GM12891 (cell line): ENCODE measurements at regions not wholly inside any gene's neighbourhood (a gene's known extent, or its start where the extent isn't known, plus 50 kb on each side); places are given as distances from the start of the nearest gene placed in this dataset.
A peak's percentile ranks its signal among the peaks of the same experiment; 100 is the strongest.
"Not testable (repeated sequence)": the region's sequence is repeated elsewhere in the genome, so short reads cannot be mapped to it uniquely, and the experiment has no call there.

Source experiments
- DNase-seq: peaks from one replicate; pipeline ENCODE4 v3.0.0; 2011; ENCODE audit warnings: low spot score; ENCODE audit not compliant: insufficient read length
- FAIRE-seq: peaks from 2 replicates; lab custom pipeline; 2011; peaks lifted over from hg19 to GRCh38; lab: Jason Lieb, UNC
- PAX5 ChIP-seq: IDR thresholded peaks from 2 replicates; pipeline ENCODE4 v1.6.1; 2011; ENCODE audit warnings: low read length, moderate library complexity, mild to moderate bottlenecking; ENCODE audit not compliant: insufficient read depth, severe bottlenecking
- POLR2A ChIP-seq: IDR thresholded peaks from 2 replicates; pipeline ENCODE4 v1.6.1; 2011; ENCODE audit warnings: low read depth, low read length, control low read depth
- POLR2AphosphoS5 ChIP-seq: IDR thresholded peaks from 2 replicates; pipeline ENCODE4 v1.6.1; 2011; ENCODE audit warnings: low read depth, low read length, control low read depth
- POU2F2 ChIP-seq: IDR thresholded peaks from 2 replicates; pipeline ENCODE4 v1.6.1; 2011; ENCODE audit warnings: low read depth, mild to moderate bottlenecking, control low read depth, low read length, moderate library complexity
- SPI1 ChIP-seq: IDR thresholded peaks from 2 replicates; pipeline ENCODE4 v1.6.1; 2011; ENCODE audit warnings: low read depth, low read length, control low read depth
- TAF1 ChIP-seq: IDR thresholded peaks from 2 replicates; pipeline ENCODE4 v1.6.1; 2011; ENCODE audit warnings: low read depth, low read length, control low read depth

- DNase-seq (no peak), FAIRE-seq (no peak)
- TF ChIP-seq POU2F2 (no peak), SPI1 (no peak), TAF1 (no peak), POLR2AphosphoS5 (no peak)
Measured at GRCh38 chrX:93468075-93468474, 205.3 kb downstream of the NAP1L3 start.

GRCh38 chrX:93466383-93466782 lies 207.0 kb downstream of the NAP1L3 start:
- TF ChIP-seq TAF1 (no peak), SPI1 (no peak), POLR2A (no peak), PAX5 (no peak), POU2F2 (no peak), POLR2AphosphoS5 (no peak)
- DNase-seq (no peak), FAIRE-seq (no peak)

DNA sequence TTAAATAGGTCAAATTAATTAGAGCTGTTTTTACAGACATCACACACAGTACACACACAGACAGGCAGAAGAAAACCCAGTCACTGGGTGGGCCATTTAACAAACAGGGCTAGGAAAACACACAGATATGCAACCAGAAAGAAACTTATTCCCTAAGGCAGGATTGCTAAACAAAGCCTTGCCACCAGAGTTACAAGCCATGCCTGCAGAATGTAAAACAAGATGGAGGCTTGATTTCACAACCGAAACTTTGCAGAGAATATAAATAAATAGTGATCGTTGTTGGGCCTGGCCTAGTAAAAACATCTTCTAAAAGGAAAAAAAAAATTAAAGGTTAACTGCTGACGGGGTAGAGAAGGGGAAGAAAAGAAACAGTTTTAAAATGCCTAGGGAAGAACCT lies 212.3 kb downstream of the NAP1L3 start:
- DNase-seq = no peak
- TF ChIP-seq PAX5 = no peak
- no peak for TF ChIP-seq SPI1
- no peak for TF ChIP-seq POU2F2
- TF ChIP-seq POLR2A = no peak
- TF ChIP-seq TAF1 = no peak
- TF ChIP-seq POLR2AphosphoS5 = no peak
- FAIRE-seq = no peak

- DNase-seq (no peak), FAIRE-seq (no peak)
- TF ChIP-seq POLR2A = no peak
- no peak for TF ChIP-seq POLR2AphosphoS5
- TF ChIP-seq PAX5 = no peak
- no peak for TF ChIP-seq TAF1
- no peak for TF ChIP-seq POU2F2
- TF ChIP-seq SPI1 = no peak
Measured at GRCh38 chrX:93454509-93454908, 218.9 kb downstream of the NAP1L3 start.

DNA sequence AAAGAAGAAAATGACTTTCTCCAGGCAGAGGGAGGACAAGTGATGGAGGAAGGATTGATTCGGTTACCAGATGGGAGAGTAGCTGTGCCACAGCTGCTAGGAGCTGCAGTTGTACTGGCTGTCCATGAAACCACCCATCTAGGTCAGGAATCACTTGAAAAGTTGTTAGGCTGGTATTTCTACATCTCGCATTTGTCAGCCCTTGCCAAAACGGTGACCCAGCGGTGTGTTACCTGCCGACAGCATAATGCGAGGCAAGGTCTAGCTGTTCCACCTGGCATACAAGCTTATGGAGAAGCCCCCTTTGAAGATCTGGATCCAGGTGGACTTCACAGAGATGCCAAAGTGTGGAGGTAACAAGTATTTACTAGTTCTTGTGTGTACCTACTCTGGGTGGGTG lies 238.7 kb downstream of the NAP1L3 start:
- FAIRE-seq, DNase-seq: not testable (repeated sequence)

GRCh38 chrX:93428497-93428896 lies 244.9 kb downstream of the NAP1L3 start:
- DNase-seq (no peak), FAIRE-seq (no peak)
- TF ChIP-seq POLR2AphosphoS5 (no peak), POU2F2 (no peak), POLR2A (no peak), PAX5 (no peak), TAF1 (no peak), SPI1 (no peak)

DNA sequence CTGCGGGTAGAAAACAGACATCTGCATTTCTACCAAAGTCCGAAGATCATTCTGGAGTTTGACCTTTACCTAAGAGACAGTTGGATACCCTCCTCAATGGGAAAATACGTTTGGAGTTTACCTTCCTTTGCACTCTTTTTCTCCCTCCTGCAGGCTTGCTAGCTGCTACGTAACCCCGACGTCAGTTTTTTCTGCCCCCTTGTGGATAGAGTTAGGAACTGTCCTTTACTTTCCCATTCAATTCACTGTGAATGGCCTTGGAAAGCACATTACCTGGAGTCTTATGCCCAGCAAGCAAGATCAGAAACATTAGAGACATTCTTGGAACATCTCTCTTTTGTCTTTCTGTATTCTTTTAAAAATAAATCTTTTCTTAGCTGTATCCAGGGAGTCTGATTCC lies 250.7 kb downstream of the NAP1L3 start:
- FAIRE-seq (peak; percentile 89), DNase-seq (no peak)
- TF ChIP-seq POU2F2 (no peak), SPI1 (no peak), PAX5 (no peak), TAF1 (no peak), POLR2AphosphoS5 (no peak), POLR2A (no peak)

GRCh38 chrX:93420525-93421082 lies 252.8 kb downstream of the NAP1L3 start:
- no peak for DNase-seq
- no peak for FAIRE-seq
- TF ChIP-seq PAX5 = no peak
- no peak for TF ChIP-seq TAF1
- no peak for TF ChIP-seq POLR2AphosphoS5
- TF ChIP-seq POU2F2 = no peak
- TF ChIP-seq SPI1 = no peak
- TF ChIP-seq POLR2A = no peak

DNA sequence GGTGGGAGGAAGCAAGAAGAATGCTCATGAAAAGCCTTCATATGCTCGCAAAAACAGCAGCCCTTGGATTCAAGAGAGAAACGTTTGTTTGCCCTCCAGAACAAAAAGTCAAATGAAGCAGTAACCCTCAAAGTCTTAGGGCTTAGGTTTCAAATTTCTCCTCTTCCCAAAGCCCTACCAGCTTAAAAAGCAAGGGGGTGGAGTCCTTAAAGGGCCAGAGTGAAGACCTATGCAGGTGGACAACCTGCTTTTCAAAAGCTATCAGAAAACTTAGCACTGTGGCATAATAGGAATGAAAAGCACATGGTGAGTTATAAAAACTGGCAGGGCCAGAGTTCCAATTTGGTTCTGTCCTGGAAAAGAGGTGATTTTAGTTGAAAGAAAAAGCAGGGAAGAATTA lies 253.3 kb downstream of the NAP1L3 start:
- TF ChIP-seq PAX5 = no peak
- TF ChIP-seq POLR2AphosphoS5 = no peak
- TF ChIP-seq TAF1 = no peak
- TF ChIP-seq POLR2A = no peak
- no peak for TF ChIP-seq POU2F2
- no peak for TF ChIP-seq SPI1
- DNase-seq (no peak), FAIRE-seq (no peak)

DNA sequence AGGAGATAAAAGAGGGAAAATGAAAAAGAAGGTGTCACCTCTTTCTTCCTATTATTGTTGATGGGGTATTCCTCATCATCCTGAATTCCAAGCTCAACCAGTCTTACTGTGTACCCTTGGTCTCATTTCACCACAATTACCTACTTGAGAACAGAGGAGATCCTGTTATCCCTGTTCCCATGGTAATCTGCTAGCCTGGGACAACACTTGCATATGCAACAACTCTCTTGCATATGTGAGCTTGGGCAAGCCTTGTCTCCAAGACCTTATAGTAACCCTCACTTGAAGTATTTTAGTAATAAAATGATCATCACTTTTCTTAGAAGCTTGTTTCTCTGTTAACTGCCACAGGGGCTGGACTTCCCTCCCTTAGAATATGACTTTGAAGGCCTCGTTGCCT lies 253.7 kb downstream of the NAP1L3 start:
- FAIRE-seq = no peak
- TF ChIP-seq POLR2AphosphoS5 (no peak), SPI1 (no peak), POU2F2 (no peak), TAF1 (no peak), PAX5 (no peak), POLR2A (no peak)
- no peak for DNase-seq
